ENCODE measurements at regions not wholly inside any gene's neighbourhood (a gene's known extent, or its start where the extent isn't known, plus 50 kb on each side); places are given as distances from the start of the nearest gene placed in this dataset.
"Not testable (repeated sequence)": the region's sequence is repeated elsewhere in the genome, so short reads cannot be mapped to it uniquely, and the experiment has no call there.

- H3K27me3 ChIP-seq (ENCODE audit: control insufficient read depth, insufficient read depth, low read length), result no peaks in the 10 kb centered on the region
- H3K4me1 ChIP-seq (ENCODE audit: control insufficient read depth, insufficient read depth, low read length), result peaks cover 5% of the 10 kb centered on the region; the same call in 1 of the 2 replicates
- no peak overlapping the region for H3K9ac ChIP-seq (ENCODE audit: low read length)
- peaks cover 26% of the 10 kb centered on the region; the same call in 1 of the 2 replicates for H3K9me3 ChIP-seq (ENCODE audit: control insufficient read depth, insufficient read depth, low read depth, low read length)
- no peaks in the 10 kb centered on the region for H3K36me3 ChIP-seq (ENCODE audit: control insufficient read depth, insufficient read depth, low read length)
- no peak overlapping the region for H3K27ac ChIP-seq (ENCODE audit: low read depth, low read length)
- no peak overlapping the region for H3K4me3 ChIP-seq (ENCODE audit: low read depth, low read length)
These were observed 122.5 kb upstream of the SNRPN start for GRCh38 chr15:24832282-24832681.

DNA sequence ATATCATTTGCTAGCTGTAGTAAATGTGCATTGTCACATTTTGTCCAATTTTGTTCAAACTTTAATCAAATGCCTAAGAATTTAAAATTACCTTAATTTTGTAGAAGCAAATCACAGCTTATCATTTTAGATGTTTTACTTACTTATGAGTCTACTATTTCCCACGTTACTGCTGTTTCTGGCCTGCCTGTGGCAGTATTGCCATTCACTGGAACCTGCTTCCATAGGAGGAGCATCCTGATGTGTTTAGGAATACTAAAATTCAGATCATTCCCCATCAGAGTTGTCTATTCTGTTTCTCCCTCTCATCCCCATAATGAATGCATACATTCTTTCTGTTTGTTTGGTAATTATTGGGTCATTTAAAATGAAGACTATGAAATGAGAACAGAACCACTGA lies 119.5 kb upstream of the SNRPN start:
- Histone ChIP-seq H3K36me3 (ENCODE audit: control insufficient read depth, insufficient read depth, low read length) (no peaks in the 10 kb centered on the region), H3K27me3 (ENCODE audit: control insufficient read depth, insufficient read depth, low read length) (no peaks in the 10 kb centered on the region), H3K4me1 (ENCODE audit: control insufficient read depth, insufficient read depth, low read length) (0 out of 2 replicates have a peak, but pooled peaks cover 2% of the 10 kb centered on the region), H3K4me3 (ENCODE audit: low read depth, low read length) (no peak overlapping the region), H3K9me3 (ENCODE audit: control insufficient read depth, insufficient read depth, low read depth, low read length) (peaks cover 32% of the 10 kb centered on the region; the same call in 1 of the 2 replicates), H3K9ac (ENCODE audit: low read length) (no peak overlapping the region), H3K27ac (ENCODE audit: low read depth, low read length) (no peak overlapping the region)

DNA sequence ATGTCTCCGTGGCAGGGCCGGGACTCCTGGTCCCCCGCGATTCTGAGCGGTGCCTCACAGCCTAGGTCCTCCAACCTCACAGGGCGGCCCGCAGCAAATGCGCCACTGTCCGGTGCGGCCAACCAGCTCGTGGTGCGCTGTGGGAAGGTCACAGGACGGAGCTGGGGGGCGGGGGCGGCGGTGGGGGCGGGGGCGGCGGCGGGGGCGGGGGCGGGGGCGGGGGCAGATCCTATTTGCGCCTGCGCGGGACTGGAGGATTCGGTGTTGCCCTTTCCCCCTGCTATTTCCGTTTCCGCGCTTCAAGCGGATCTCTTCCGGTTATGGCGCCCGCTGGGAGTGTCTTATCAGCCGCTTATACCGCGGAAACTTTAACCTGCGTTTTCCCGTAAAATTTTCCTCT lies 106.7 kb upstream of the SNRPN start:
- peak overlapping the region; percentile 76; the same call in 1 of the 2 replicates for H3K27ac ChIP-seq (ENCODE audit: low read depth, low read length)
- H3K4me1 ChIP-seq (ENCODE audit: control insufficient read depth, insufficient read depth, low read length), result peaks cover 5% of the 10 kb centered on the region
- peak overlapping the region; percentile 62 for H3K4me3 ChIP-seq (ENCODE audit: low read depth, low read length)

DNA sequence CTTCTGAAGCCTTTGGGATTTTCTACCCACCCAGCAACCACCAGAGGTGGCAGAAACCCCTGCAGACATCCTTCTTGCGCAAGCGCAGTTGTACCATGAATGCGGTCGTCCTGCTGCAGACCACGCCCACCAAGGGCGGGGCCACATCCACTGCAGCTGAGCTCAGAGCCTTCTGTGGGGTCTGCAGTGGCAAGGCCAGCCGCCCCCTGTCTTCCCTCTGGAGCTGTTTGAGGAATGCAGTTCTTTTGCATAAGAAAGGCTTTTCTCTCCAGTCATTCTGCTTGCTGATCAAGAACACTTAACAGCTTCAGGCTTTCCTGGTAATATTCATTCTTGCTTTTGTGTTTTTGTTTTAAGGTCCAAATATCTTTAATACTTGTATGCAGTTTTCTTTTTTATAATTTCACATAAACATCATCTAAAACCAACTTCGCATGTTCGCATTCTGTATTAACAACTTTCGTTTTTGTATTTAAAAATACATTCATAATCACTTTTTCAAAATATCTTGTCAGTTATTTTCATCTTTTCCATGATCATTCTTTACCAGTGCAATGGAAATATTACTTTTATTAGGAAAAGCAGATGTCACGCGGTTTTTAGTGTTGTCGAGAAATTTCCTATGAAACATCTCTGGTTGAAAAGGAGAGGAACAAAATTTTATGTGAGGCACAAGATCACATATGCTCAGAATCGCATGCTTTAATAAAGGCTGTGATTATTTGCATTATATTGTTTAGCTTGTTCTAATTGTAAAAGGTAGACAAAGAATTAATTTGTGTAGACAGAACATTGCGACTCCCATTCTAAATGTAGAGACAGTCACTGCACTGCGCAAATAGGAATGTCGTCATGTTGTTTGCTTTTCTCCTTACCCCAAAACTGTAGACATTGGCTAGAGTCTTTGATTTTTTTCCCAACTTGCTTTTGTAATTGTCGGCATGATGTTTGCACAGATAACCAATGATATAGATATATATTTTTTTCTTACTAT lies 98.1 kb upstream of the SNRPN start:
- Histone ChIP-seq H3K4me3 (ENCODE audit: low read depth, low read length) (peak overlapping the region; percentile 65), H3K4me1 (ENCODE audit: control insufficient read depth, insufficient read depth, low read length) (peaks cover 23% of the 10 kb centered on the region), H3K9ac (ENCODE audit: low read length) (peak overlapping the region; percentile 94), H3K36me3 (ENCODE audit: control insufficient read depth, insufficient read depth, low read length) (no peaks in the 10 kb centered on the region), H3K27me3 (ENCODE audit: control insufficient read depth, insufficient read depth, low read length) (no peaks in the 10 kb centered on the region), H3K9me3 (ENCODE audit: control insufficient read depth, insufficient read depth, low read depth, low read length) (peaks cover 16% of the 10 kb centered on the region; the same call in 1 of the 2 replicates), H3K27ac (ENCODE audit: low read depth, low read length) (peak overlapping the region; percentile 98)

More for the DNA sequence above, 106.7 kb upstream of the SNRPN start:
- Histone ChIP-seq H3K36me3 (ENCODE audit: control insufficient read depth, insufficient read depth, low read length) (no peaks in the 10 kb centered on the region), H3K27me3 (ENCODE audit: control insufficient read depth, insufficient read depth, low read length) (no peaks in the 10 kb centered on the region), H3K9ac (ENCODE audit: low read length) (peak overlapping the region; percentile 72), H3K9me3 (ENCODE audit: control insufficient read depth, insufficient read depth, low read depth, low read length) (peaks cover 20% of the 10 kb centered on the region; the same call in 1 of the 2 replicates)

DNA sequence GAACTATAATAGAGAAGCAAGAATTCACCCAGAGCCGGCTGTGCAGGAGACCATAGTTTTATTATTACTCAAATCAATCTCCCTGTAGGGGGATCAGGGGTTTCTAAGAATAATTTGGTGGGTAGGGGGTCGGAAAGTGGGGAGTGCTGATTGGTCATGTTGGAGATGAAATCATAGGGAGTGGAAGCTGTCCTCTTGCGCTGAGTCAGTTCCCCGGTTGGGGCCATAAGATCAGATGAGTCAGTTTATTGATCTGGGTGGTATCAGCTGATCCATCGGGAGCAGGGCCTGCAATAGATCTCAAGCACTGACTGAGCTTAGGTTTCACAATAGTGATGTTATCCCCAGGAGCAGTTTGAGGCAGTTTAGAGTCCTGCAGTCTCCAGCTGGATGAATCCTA lies 97.0 kb upstream of the SNRPN start:
- Histone ChIP-seq H3K9me3 (ENCODE audit: control insufficient read depth, insufficient read depth, low read depth, low read length) (peaks cover 21% of the 10 kb centered on the region; the same call in 1 of the 2 replicates), H3K36me3 (ENCODE audit: control insufficient read depth, insufficient read depth, low read length) (no peaks in the 10 kb centered on the region), H3K27ac (ENCODE audit: low read depth, low read length) (peak overlapping the region; percentile 98), H3K27me3 (ENCODE audit: control insufficient read depth, insufficient read depth, low read length) (no peaks in the 10 kb centered on the region), H3K9ac (ENCODE audit: low read length) (peak overlapping the region; percentile 94), H3K4me1 (ENCODE audit: control insufficient read depth, insufficient read depth, low read length) (peaks cover 31% of the 10 kb centered on the region), H3K4me3 (ENCODE audit: low read depth, low read length) (peak overlapping the region; percentile 65; the same call in 1 of the 2 replicates)

GRCh38 chr15:24858183-24858582 lies 96.6 kb upstream of the SNRPN start:
- not testable (repeated sequence) for H3K27me3 ChIP-seq (ENCODE audit: control insufficient read depth, insufficient read depth, low read length); H3K36me3 ChIP-seq (ENCODE audit: control insufficient read depth, insufficient read depth, low read length)
- Histone ChIP-seq H3K9me3 (ENCODE audit: control insufficient read depth, insufficient read depth, low read depth, low read length) (peaks cover 23% of the 10 kb centered on the region; the same call in 1 of the 2 replicates), H3K4me1 (ENCODE audit: control insufficient read depth, insufficient read depth, low read length) (peaks cover 35% of the 10 kb centered on the region), H3K27ac (ENCODE audit: low read depth, low read length) (peak overlapping the region; percentile 98), H3K9ac (ENCODE audit: low read length) (peak overlapping the region; percentile 94), H3K4me3 (ENCODE audit: low read depth, low read length) (peak overlapping the region; percentile 65; the same call in 1 of the 2 replicates)

DNA sequence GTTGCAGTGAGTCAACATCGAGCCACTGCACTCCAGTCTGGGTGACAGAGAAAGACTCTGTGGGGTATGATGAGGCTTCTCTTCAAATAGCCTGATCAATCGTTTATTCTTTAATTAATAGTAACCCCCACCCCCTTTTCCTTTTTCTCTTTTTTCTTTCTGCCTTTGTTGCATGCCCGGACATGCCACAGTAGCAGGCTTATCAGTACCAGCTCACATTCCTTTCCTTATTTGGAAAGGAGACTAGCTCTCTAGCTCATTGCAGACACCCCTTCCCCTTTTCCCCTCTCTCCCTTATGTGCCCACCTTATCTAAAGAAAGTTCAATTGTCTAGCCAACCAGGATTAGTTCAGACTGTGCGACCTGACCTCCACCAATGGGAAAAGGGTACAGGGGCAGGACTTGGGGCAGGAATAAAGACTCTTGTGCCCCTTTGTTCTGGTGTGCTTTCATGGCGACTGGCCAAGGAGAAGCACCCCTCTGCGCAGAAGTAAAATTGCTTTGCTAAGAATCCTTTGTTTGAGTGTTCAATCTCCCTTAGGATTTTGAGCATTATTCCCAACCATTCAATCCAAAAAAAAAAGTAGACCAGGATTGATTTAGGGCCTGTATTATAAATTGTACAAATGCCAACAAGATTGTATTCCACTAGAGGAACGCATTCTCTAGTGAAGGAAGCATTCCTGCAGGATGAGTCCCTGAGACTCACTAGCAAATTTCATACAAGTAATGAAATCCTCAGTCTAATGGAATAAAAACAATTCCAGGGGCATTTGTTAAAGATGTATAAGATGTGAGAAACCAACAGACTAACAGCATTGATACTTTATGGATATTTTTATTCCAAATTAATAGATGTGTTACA lies 95.8 kb upstream of the SNRPN start:
- Histone ChIP-seq H3K4me3 (ENCODE audit: low read depth, low read length) (no peak overlapping the region; the same call in 1 of the 2 replicates), H3K27me3 (ENCODE audit: control insufficient read depth, insufficient read depth, low read length) (no peaks in the 10 kb centered on the region), H3K9me3 (ENCODE audit: control insufficient read depth, insufficient read depth, low read depth, low read length) (peaks cover 25% of the 10 kb centered on the region; the same call in 1 of the 2 replicates), H3K4me1 (ENCODE audit: control insufficient read depth, insufficient read depth, low read length) (peaks cover 39% of the 10 kb centered on the region), H3K9ac (ENCODE audit: low read length) (peak overlapping the region; percentile 94), H3K36me3 (ENCODE audit: control insufficient read depth, insufficient read depth, low read length) (no peaks in the 10 kb centered on the region), H3K27ac (ENCODE audit: low read depth, low read length) (peak overlapping the region; percentile 98)

DNA sequence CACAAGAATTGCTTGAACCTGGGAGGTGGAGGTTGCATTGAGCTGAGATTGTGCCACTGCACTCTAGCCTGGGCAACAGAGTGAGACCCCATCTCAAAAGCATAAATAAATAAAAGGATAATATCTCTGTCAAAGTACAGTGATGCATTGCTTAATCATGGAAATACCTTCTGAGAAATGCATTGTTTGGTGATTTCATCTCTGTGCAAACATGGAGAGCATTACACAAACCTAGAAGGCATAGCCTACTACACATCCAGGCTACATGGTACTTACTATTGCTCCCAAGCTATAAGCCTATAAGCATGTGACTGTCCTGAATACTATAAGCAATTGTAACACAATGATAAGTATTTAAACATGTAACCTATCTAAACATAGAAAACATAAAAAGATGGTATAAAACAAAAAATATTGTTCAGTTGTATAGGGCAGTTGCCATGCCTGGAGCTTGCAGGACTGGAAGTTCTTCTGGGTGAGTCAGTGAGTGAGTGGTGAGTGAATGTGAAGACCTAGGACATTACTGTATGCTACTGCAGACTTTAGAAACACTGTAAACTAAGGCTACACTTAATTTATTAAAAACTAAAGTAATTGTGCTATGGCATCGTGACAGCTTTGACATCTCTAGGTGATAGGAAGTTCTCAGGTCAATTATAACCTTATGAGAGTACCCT lies 93.6 kb upstream of the SNRPN start:
- H3K9me3 ChIP-seq (ENCODE audit: control insufficient read depth, insufficient read depth, low read depth, low read length), result peaks cover 23% of the 10 kb centered on the region; the same call in 1 of the 2 replicates
- peaks cover 35% of the 10 kb centered on the region for H3K4me1 ChIP-seq (ENCODE audit: control insufficient read depth, insufficient read depth, low read length)
- no peak overlapping the region for H3K4me3 ChIP-seq (ENCODE audit: low read depth, low read length)
- H3K36me3 ChIP-seq (ENCODE audit: control insufficient read depth, insufficient read depth, low read length), result no peaks in the 10 kb centered on the region
- H3K9ac ChIP-seq (ENCODE audit: low read length), result no peak overlapping the region
- H3K27me3 ChIP-seq (ENCODE audit: control insufficient read depth, insufficient read depth, low read length), result no peaks in the 10 kb centered on the region
- H3K27ac ChIP-seq (ENCODE audit: low read depth, low read length), result no peak overlapping the region

GRCh38 chr15:24862726-24863521 lies 91.9 kb upstream of the SNRPN start:
- peak overlapping the region; percentile 55 for H3K9ac ChIP-seq (ENCODE audit: low read length)
- H3K27me3 ChIP-seq (ENCODE audit: control insufficient read depth, insufficient read depth, low read length), result no peaks in the 10 kb centered on the region
- peak overlapping the region; percentile 58; the same call in 1 of the 2 replicates for H3K27ac ChIP-seq (ENCODE audit: low read depth, low read length)
- H3K36me3 ChIP-seq (ENCODE audit: control insufficient read depth, insufficient read depth, low read length), result no peaks in the 10 kb centered on the region
- peak overlapping the region; percentile 14; the same call in 1 of the 2 replicates for H3K4me3 ChIP-seq (ENCODE audit: low read depth, low read length)
- peaks cover 33% of the 10 kb centered on the region for H3K4me1 ChIP-seq (ENCODE audit: control insufficient read depth, insufficient read depth, low read length)
- H3K9me3 ChIP-seq (ENCODE audit: control insufficient read depth, insufficient read depth, low read depth, low read length), result peaks cover 28% of the 10 kb centered on the region

Measured in HUES6 (cell line).